GM18861 (cell line): ENCODE measurements at regions not wholly inside any gene's neighbourhood (a gene's known extent, or its start where the extent isn't known, plus 50 kb on each side); places are given as distances from the start of the nearest gene placed in this dataset.

Experiments used
- ATAC-seq: cut with Tn5 transposase; IDR thresholded peaks from one replicate; pipeline ENCODE4 v1.9.1; 2021; ENCODE audit not compliant: unreplicated experiment

DNA sequence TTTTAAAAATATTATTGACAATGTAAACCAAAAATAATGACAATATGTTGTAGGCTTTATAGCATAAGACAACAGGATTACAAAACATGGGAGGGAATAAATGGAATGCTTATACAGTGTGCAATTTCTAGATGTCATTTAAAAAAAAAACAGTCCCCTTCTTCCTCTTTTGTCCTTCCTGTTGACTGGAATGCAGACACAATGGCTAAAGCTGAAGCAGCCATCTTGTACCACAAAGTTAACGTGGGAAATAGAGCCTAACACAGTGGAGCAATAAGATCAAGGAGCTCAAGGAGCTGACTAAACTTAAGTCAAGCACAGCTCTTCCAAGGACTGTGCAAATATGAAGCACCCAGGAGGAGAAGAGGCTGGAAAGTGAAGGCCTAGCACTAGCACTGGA lies 208.1 kb downstream of the ARHGAP12 start:
- no peak for ATAC-seq

GRCh38 chr10:31709476-31709875 lies 219.2 kb downstream of the ARHGAP12 start:
- no peak for ATAC-seq

GRCh38 chr10:31709028-31709427 lies 219.6 kb downstream of the ARHGAP12 start:
- ATAC-seq: no peak

GRCh38 chr10:31708474-31708873 lies 220.2 kb downstream of the ARHGAP12 start:
- ATAC-seq: no peak

DNA sequence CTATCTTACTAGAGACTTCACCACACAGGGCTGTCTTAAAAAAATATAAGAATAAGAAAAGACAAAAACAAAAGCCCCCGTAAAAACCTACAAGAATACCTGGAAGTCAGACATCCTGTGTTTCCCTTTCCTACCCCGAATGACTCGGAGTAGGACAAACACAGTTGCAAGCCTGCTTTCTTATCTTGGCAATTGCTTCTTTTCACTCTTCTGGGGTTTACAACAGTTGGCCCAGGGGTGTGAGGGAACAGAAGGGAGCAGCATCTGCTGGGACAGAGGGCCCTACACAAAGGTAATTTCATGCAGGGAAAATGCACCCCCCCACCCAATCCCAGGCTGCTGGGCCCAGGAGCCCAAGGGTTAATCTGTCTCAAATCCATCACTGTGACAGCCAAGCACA lies 220.6 kb downstream of the ARHGAP12 start:
- ATAC-seq: no peak

GRCh38 chr10:31707093-31708039 lies 221.3 kb downstream of the ARHGAP12 start:
- peak; percentile 84 for ATAC-seq

GRCh38 chr10:31706464-31707092 lies 222.1 kb downstream of the ARHGAP12 start:
- ATAC-seq: no peak

DNA sequence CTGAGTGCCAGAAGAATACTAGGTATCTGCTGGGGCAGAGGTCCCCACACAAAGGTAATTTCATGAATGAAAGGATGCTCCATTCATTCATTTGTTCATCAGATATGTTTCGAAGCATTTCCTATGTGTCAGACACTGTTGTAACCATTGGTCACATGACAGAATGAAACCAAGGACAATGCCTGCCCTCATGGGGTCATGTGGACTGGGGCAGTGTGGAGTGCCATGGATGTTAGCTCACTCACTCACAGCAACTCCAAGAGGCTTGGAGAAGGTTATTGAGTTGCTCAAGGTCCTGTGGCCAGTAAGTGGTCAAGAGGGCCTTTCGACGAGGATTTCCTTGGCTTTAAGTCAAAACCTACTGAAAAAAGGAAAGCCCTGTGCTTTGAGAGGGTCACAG lies 223.5 kb downstream of the ARHGAP12 start:
- ATAC-seq: no peak

GRCh38 chr10:31704195-31704594 lies 224.4 kb downstream of the ARHGAP12 start:
- no peak for ATAC-seq

GRCh38 chr10:31702954-31703353 lies 225.7 kb downstream of the ARHGAP12 start:
- ATAC-seq: no peak

- no peak for ATAC-seq
Measured at GRCh38 chr10:31702005-31702404, 226.6 kb downstream of the ARHGAP12 start.

DNA sequence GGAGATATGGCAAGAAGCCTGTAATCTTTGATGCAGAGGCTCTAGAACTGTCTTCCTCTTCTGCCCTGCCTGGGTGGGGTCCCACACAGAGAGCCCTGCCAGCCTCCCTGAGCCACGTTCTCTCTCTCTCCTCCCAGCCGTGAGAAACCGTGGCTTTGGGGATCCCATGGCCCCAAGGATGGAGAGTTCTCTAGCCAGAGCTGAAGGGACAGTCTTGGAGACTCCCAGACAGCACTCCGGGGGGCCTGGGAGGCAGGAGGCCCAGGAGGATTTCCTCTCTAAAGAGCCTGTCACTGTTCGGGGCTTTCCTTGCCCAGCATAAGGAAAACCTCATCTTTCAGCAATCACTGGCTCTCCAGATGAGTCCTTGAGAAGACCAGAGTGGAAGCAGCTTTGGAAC lies 227.1 kb downstream of the ARHGAP12 start:
- ATAC-seq: no peak

DNA sequence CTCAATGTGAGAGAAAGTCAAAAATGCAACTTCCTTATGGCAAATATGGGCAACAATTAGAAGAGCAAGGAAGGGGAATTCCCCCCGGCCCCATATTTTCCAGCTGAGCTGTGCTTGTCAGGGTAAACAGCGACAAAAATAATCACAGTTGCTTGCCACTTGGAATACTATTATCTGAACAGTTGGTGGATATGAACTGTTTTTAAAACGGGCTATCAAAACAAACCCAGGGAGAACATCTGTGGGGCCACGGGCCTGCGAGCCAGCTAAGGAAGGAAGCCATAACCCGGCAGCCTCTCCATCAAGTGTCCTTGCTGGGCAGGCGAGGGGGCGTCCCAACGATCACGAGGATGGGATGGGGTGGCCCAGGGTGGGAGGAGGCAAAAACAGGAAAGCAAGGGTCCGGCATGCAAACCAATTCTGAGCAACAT lies 228.4 kb downstream of the ARHGAP12 start:
- ATAC-seq: no peak

GRCh38 chr10:31698181-31698830 lies 230.3 kb downstream of the ARHGAP12 start:
- no peak for ATAC-seq

DNA sequence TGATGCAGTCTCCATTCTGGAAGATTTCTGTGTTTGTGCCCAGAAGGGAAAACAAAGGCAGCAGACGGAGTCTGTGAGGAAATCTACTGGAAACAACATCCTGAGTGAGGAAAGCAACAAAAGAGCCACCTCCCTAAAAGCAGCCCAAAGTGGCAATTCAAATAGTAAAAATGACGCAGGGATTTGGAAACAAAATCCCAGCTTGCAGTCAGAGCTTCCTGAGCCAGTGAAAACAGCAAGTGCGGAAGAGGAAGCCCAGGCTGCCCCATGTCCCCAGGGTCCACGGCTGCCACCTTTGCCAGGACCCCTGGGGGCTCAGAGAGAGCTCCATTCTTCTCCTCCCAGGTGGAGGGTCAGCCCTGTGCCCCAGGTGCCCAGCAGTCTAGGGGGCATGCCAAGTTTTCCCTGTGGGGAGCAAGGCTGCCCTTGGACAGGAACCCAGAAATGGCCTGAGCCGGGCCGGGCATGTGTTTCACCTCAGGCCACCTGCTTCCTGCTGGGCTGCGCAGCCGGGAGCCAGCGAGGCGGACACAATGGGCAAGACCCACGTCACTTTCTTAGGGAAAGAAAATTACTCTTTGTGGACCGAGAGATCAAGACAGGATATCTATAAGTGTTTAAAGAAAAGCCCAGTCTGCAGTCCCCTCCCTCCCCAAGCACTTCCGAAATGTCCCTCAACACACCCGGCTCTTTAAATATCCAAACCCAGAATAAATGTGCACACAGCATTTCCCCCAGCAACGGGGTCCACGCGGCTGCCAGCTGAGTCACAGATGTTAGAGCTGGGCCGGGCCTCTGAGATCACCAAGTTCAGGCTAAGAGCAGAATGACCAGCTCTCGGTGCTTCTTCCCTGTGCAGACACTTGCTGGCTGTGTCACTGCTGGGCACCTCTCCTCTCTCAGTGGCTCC lies 231.1 kb downstream of the ARHGAP12 start:
- ATAC-seq: no peak

GRCh38 chr10:31694929-31695837 lies 233.4 kb downstream of the ARHGAP12 start:
- no peak for ATAC-seq

DNA sequence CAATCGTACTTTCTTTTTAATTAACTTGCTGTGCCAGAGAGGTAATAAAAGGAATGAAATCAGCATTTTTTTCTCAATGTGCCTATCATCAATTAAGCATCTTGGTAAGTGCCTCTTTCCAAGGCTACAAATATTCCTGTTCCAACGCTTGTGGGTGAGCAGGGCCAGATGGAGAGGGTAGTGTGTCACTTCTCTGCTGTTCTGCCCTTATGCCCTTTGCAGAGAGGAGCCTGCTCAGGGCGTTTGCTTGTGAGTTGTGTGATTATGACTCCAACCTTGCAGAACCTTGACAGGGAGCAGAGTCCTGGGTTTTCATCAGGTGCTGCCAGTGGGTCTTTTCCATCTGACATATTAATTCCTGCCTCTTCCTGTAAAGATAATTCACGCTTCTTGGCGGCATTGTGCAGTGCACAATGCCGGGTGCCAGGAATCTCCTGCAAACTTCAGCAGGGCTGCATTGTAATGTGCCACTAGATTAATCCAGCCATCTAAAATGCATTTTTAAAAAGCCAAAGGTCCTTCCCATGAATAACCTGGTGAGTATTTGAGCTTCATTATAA lies 234.4 kb downstream of the ARHGAP12 start:
- no peak for ATAC-seq

- no peak for ATAC-seq
Measured at GRCh38 chr10:31693491-31693890, 235.1 kb downstream of the ARHGAP12 start.

DNA sequence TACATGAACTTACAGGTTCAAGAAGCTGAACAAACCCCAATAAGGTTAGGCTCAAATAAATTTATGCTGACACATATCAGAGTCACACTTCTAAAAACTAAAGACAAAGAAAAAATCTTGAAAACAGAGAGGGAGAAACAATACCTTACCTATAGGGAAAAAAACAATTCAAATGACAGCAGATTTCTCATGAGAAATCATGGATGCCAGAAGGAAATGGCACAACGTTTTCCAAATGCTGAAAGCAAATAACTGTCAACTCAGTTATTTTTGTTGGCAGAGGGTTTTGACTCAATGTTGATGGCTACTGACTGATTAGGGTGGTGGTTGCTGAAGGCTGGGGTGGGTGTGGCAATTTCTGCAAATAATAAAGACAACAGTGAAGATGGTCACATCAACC lies 239.4 kb downstream of the ARHGAP12 start:
- ATAC-seq: no peak
